Keratinocyte (primary cell): ENCODE measurements at regions not wholly inside any gene's neighbourhood (a gene's known extent, or its start where the extent isn't known, plus 50 kb on each side); places are given as distances from the start of the nearest gene placed in this dataset.

Experiments
- CTCF ChIP-seq, 3 experiments: IDR thresholded peaks in 1 of 3; conservative IDR thresholded peaks in 1 of 3; optimal IDR thresholded peaks in 1 of 3; 2 replicates in 2 of 3; 3 replicates in 1 of 3; pipeline versions ENCODE3 to v1.5.1; 2011; ENCODE audit warnings: low read length in 3 of 3, mild to moderate bottlenecking in 3 of 3, moderate library complexity in 2 of 3, control low read depth in 1 of 3, inconsistent platforms in 1 of 3; ENCODE audit not compliant: insufficient read depth in 2 of 3; ENCODE audit errors: extremely low read depth in 1 of 3
- EZH2 ChIP-seq: IDR thresholded peaks from one replicate; pipeline ENCODE4 v1.6.1; 2012; ENCODE audit warnings: inconsistent platforms, mild to moderate bottlenecking, low read length, moderate library complexity

- TF ChIP-seq CTCF (optimal IDR thresholded peaks at IDR 0.05 in 1 of 3, IDR thresholded peaks at IDR 0.05 in 1 of 3, conservative IDR thresholded peaks at IDR 0.05 in 1 of 3; ENCODE audit: extremely low read depth in 1 of 3, insufficient read depth in 2 of 3, low read length in 3 of 3), result no peak
- TF ChIP-seq EZH2, result no peak
Observed at GRCh38 chr9:105048331-105048730, 120.4 kb upstream of the ABCA1 start.
